HL-60 (cell line): ENCODE measurements at regions not wholly inside any gene's neighbourhood (a gene's known extent, or its start where the extent isn't known, plus 50 kb on each side); places are given as distances from the start of the nearest gene placed in this dataset.

ENCODE experiments used
- CTCF ChIP-seq: IDR thresholded peaks from one replicate; pipeline ENCODE4 v1.5.1; 2011; ENCODE audit warnings: low read length, control low read depth, inconsistent platforms; ENCODE audit not compliant: insufficient read depth
- POLR2AphosphoS5 ChIP-seq: IDR thresholded peaks from 2 replicates; pipeline ENCODE4 v1.6.1; 2012; ENCODE audit warnings: low read depth

- no peak for TF ChIP-seq CTCF
- no peak for TF ChIP-seq POLR2AphosphoS5
These were observed 131.1 kb upstream of the INPP4B start for GRCh38 chr4:142977182-142977581.
